Erythroblast (primary cell): ENCODE measurements at regions not wholly inside any gene's neighbourhood (a gene's known extent, or its start where the extent isn't known, plus 50 kb on each side); places are given as distances from the start of the nearest gene placed in this dataset.

Experiments
- GATA1 ChIP-seq: IDR thresholded peaks from 2 replicates; pipeline ENCODE4 v1.6.1; 2011; ENCODE audit warnings: low read depth, mild to moderate bottlenecking, control low read depth, low read length, moderate library complexity
- POLR2A ChIP-seq: IDR thresholded peaks from 2 replicates; pipeline ENCODE4 v1.6.1; 2011; ENCODE audit warnings: mild to moderate bottlenecking, low read length

DNA sequence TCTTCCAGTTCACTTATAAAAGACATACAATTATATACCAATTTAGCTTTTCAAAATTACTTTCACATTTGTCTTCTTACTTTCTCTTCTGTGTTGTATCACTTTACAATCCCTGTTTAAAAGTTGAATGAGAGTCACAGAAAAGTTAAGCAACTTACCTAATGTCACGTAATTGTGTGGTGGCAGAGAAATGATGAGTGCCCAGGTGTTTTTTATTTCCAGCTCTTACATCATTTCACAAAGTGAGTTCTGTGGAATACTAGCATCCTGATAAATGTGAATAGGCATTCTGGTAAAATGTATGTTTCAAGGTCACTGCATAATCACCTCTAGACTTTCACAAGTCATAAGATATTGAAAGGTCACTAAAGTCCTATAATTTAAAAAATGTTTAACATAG lies 133.0 kb upstream of the FIBIN start:
- TF ChIP-seq POLR2A: no peak
- no peak for TF ChIP-seq GATA1
